Panc1 (cell line): ENCODE measurements at regions not wholly inside any gene's neighbourhood (a gene's known extent, or its start where the extent isn't known, plus 50 kb on each side); places are given as distances from the start of the nearest gene placed in this dataset.

Experiments
- ATAC-seq: fragments of 200-7000 bp; cut with Tn5 transposase; 2 replicates; pipeline ENCODE4 v1.9.1; 2020; ENCODE audit warnings: mild to moderate bottlenecking, moderate library complexity
- BruUV-seq: library from RNA; stranded (reverse); fragments of 400-500 nt; replicated peaks from 2 replicates; lab custom pipeline; 2021; lab: Mats Ljungman, UMichigan
- CTCF ChIA-PET: fragments of 300-600 bp; sonication (Branson Sonifier 250); formaldehyde crosslinking; loops from one replicate; lab custom pipeline; 2022; ENCODE audit warnings: antibody characterized with exemption; lab: Charles Lee
- POLR2A ChIA-PET: fragments of 300-600 bp; sonication (Branson Sonifier 250); formaldehyde crosslinking; loops from one replicate; lab custom pipeline; 2022; ENCODE audit warnings: antibody characterized with exemption; lab: Charles Lee
- DNase-seq: peaks from one replicate; pipeline ENCODE4 v3.0.0-alpha.2; 2010; ENCODE audit warnings: low read depth, low spot score
- H3K27ac ChIP-seq: 2 replicates; pipeline ENCODE4 v1.5.1; 2011; ENCODE audit warnings: mild to moderate bottlenecking, low read length, inconsistent platforms
- H3K27me3 ChIP-seq: fragments of 200-500 bp; sonication (Bioruptor generic); 2 replicates; pipeline ENCODE4 v1.6.0; 2014; ENCODE audit warnings: low read length, inconsistent platforms; ENCODE audit not compliant: control insufficient read depth, insufficient read depth
- H3K36me3 ChIP-seq: fragments of 200-500 bp; sonication (Bioruptor generic); 2 replicates; pipeline ENCODE4 v1.5.1; 2014; ENCODE audit warnings: inconsistent platforms, mild to moderate bottlenecking, low read length, moderate library complexity; ENCODE audit not compliant: control insufficient read depth, insufficient read depth
- H3K4me1 ChIP-seq: 2 replicates; pipeline ENCODE4 v1.5.1; 2011; ENCODE audit warnings: inconsistent platforms, mild to moderate bottlenecking, low read length, moderate library complexity; ENCODE audit not compliant: control insufficient read depth, insufficient read depth
- H3K4me3 ChIP-seq, 2 experiments: 2 replicates each; pipeline ENCODE4 v1.5.1; 2011 to 2012; ENCODE audit warnings: low read depth in 2 of 2, low read length in 2 of 2, mild to moderate bottlenecking in 2 of 2, inconsistent platforms in 1 of 2, moderate library complexity in 1 of 2
- H3K9me3 ChIP-seq: fragments of 200-500 bp; sonication (Bioruptor generic); 2 replicates; pipeline ENCODE4 v1.5.1; 2014; ENCODE audit warnings: low read depth, mild to moderate bottlenecking, inconsistent platforms, low read length, moderate library complexity; ENCODE audit not compliant: control insufficient read depth, insufficient read depth
- CTCF ChIP-seq: fragments of 450-650 bp; IDR thresholded peaks from 2 replicates; pipeline ENCODE4 v1.5.1; 2017; ENCODE audit warnings: mild to moderate bottlenecking
- POLR2AphosphoS5 ChIP-seq: IDR thresholded peaks from 2 replicates; pipeline ENCODE4 v1.6.1; 2012; ENCODE audit warnings: mild to moderate bottlenecking, low read depth, low read length, moderate library complexity
- REST ChIP-seq, 2 experiments: IDR thresholded peaks; 2 replicates each; pipeline ENCODE4 v1.6.1; 2011 to 2012; ENCODE audit warnings: low read depth in 2 of 2, control low read depth in 1 of 2, low read length in 1 of 2, mild to moderate bottlenecking in 1 of 2, moderate library complexity in 1 of 2; ENCODE audit not compliant: insufficient read depth in 1 of 2
- SIN3A ChIP-seq: IDR thresholded peaks from 2 replicates; pipeline ENCODE4 v1.6.1; 2012; ENCODE audit warnings: low read depth, mild to moderate bottlenecking, low read length, moderate library complexity, borderline replicate concordance; ENCODE audit not compliant: insufficient read depth
- TCF7L2 ChIP-seq: IDR thresholded peaks from 2 replicates; pipeline ENCODE4 v1.6.1; 2011; ENCODE audit warnings: mild to moderate bottlenecking, low read depth, low read length, inconsistent platforms
- in situ Hi-C: cut with HindIII; loops from 2 replicates; pipeline ENCODE4 v1.10.0; 2016; ENCODE audit warnings: low sequenced_read_pairs, low pct_unique_long_range_greater_than_20kb
- intact Hi-C: fragments of 100-400 bp; cut with micrococcal nuclease; formaldehyde crosslinking; loops from one replicate; pipeline ENCODE4 v1.10.0; 2022; ENCODE audit not compliant: unreplicated experiment

- Histone ChIP-seq H3K36me3 (no peaks in the 10 kb centered on the region), H3K4me3 (no peak overlapping the region), H3K9me3 (no peaks in the 10 kb centered on the region), H3K4me1 (no peaks in the 10 kb centered on the region), H3K27ac (no peak overlapping the region), H3K27me3 (no peaks in the 10 kb centered on the region)
- POLR2A ChIA-PET = no interaction called here
- CTCF ChIA-PET = no interaction called here
- ATAC-seq = no peak
- no TSS peak for BruUV-seq
- in situ Hi-C loops (no loop called here), intact Hi-C loops (no loop called here)
- TF ChIP-seq POLR2AphosphoS5 (no peak), REST (IDR thresholded peaks at IDR 0.05; ENCODE audit: insufficient read depth in 1 of 2, low read depth in 2 of 2, low read length in 1 of 2) (no peak), TCF7L2 (no peak), CTCF (no peak), SIN3A (no peak)
- DNase-seq = no peak
Observed at GRCh38 chr4:166413356-166413755, 540.3 kb downstream of the TLL1 start.

GRCh38 chr4:166414431-166414830 lies 541.4 kb downstream of the TLL1 start:
- in situ Hi-C loops = no loop called here
- DNase-seq (no peak), ATAC-seq (no peak)
- BruUV-seq = no TSS peak
- no peaks in the 10 kb centered on the region for H3K27me3 ChIP-seq
- no peaks in the 10 kb centered on the region for H3K36me3 ChIP-seq
- intact Hi-C loops = no loop called here
- H3K4me1 ChIP-seq = no peaks in the 10 kb centered on the region
- CTCF ChIA-PET = no interaction called here
- H3K4me3 ChIP-seq = no peak overlapping the region
- no peak overlapping the region for H3K27ac ChIP-seq
- H3K9me3 ChIP-seq = no peaks in the 10 kb centered on the region
- POLR2A ChIA-PET = no interaction called here
- no peak for TF ChIP-seq TCF7L2
- TF ChIP-seq CTCF = no peak
- TF ChIP-seq SIN3A = no peak
- TF ChIP-seq REST (IDR thresholded peaks at IDR 0.05; ENCODE audit: insufficient read depth in 1 of 2, low read depth in 2 of 2, low read length in 1 of 2) = no peak
- no peak for TF ChIP-seq POLR2AphosphoS5
